ENCODE measurements at regions not wholly inside any gene's neighbourhood (a gene's known extent, or its start where the extent isn't known, plus 50 kb on each side); places are given as distances from the start of the nearest gene placed in this dataset.

DNA sequence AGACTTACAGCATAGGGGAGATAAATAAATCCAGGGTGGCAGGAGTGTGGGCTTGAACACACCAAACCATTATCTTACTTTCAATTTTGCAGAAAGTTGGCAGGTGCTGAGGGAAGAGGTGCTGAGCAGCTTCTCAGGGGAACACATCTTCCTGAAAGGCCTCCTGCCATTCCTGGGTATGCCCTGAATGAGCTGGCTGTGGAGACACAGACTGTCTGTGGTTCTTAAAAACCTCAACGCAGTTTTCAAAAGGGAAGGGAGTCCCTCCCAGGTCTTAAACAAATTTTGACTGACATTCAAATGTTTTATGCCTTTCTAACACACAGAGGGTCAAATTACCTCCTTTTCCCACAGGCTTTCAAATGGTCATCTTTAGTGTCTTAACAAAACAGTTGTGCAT lies 166.9 kb downstream of the TNFSF18 start:
- TF ChIP-seq, protein P1, sequence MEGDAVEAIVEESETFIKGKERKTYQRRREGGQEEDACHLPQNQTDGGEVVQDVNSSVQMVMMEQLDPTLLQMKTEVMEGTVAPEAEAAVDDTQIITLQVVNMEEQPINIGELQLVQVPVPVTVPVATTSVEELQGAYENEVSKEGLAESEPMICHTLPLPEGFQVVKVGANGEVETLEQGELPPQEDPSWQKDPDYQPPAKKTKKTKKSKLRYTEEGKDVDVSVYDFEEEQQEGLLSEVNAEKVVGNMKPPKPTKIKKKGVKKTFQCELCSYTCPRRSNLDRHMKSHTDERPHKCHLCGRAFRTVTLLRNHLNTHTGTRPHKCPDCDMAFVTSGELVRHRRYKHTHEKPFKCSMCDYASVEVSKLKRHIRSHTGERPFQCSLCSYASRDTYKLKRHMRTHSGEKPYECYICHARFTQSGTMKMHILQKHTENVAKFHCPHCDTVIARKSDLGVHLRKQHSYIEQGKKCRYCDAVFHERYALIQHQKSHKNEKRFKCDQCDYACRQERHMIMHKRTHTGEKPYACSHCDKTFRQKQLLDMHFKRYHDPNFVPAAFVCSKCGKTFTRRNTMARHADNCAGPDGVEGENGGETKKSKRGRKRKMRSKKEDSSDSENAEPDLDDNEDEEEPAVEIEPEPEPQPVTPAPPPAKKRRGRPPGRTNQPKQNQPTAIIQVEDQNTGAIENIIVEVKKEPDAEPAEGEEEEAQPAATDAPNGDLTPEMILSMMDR (IDR thresholded peaks at IDR 0.05; ENCODE audit: low read depth, low read length, missing control alignments), result no peak
- DNase-seq (ENCODE audit: low read depth), result no peak
- H3K4me3 ChIP-seq (ENCODE audit: low read depth, low read length), result no peak overlapping the region
- in situ Hi-C loops (cut with HindIII; ENCODE audit: low sequenced_read_pairs), result no loop called here

DNA sequence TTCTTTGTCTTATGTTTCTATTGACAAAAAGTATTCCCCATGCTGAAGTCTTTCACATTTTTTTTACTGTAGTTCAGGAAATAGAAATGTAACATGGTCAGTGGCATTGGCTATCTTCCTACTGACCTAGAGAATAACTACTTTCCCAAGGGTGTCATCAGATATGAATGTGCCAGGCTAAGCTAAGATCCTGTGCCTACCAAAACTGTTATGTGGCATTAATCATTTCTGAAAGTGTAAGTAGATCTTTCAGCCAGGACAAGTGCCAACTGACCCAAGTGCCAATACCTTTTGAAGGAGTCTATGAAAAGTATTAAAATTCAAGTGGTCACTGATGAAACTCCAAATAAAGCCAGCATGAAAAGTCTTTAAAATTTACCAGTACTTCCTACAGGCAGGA lies 165.3 kb downstream of the TNFSF18 start:
- TF ChIP-seq, protein P1 (IDR thresholded peaks at IDR 0.05; ENCODE audit: low read depth, low read length, missing control alignments), result no peak
- DNase-seq (ENCODE audit: low read depth), result no peak
- no peak overlapping the region for H3K4me3 ChIP-seq (ENCODE audit: low read depth, low read length)
- in situ Hi-C loops (cut with HindIII; ENCODE audit: low sequenced_read_pairs), result no loop called here

DNA sequence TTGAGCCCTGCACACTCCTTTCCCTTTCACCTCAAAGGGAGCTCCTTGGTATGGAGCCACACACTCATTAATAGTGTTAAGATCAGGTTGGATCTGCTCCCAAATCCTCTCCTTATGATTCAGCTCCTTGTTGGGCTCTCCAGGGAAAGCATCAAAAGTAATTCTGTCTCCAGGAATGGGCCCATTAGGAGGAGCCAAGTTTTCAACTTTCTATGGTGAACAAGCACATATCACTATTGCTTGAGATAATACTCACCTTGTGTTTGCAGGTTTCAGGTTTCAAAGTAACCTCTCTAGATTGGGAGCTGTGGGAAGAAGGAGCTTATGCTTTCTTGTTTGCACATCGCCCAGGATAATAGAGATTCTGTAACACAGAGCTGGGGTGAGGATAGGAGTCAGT lies 164.8 kb downstream of the TNFSF18 start:
- H3K4me3 ChIP-seq (ENCODE audit: low read depth, low read length), result no peak overlapping the region
- no peak for DNase-seq (ENCODE audit: low read depth)
- in situ Hi-C loops (cut with HindIII; ENCODE audit: low sequenced_read_pairs), result no loop called here
- TF ChIP-seq, protein P1 (IDR thresholded peaks at IDR 0.05; ENCODE audit: low read depth, low read length, missing control alignments), result no peak

DNA sequence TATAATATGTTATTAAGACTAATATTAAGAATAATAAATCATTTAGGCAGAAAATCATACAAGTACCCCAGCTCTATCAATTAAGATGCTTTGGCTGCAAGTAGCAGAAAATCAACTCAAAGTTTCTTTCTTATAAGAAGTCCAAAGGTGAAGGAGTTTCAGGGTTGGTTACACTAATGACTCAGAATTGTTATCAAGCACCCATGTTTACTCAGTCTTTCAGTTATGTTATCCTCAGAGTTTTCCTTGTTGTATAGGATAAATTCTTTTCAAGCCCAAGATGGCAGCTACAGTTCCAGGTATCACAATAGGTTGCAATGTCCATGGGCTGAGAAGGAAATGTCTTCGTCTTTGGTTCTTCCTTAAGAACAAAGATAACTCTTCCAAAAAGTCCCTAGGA lies 163.6 kb downstream of the TNFSF18 start:
- H3K4me3 ChIP-seq (ENCODE audit: low read depth, low read length), result no peak overlapping the region
- no peak for DNase-seq (ENCODE audit: low read depth)
- TF ChIP-seq, protein P1 (IDR thresholded peaks at IDR 0.05; ENCODE audit: low read depth, low read length, missing control alignments), result no peak
- in situ Hi-C loops (cut with HindIII; ENCODE audit: low sequenced_read_pairs), result no loop called here

DNA sequence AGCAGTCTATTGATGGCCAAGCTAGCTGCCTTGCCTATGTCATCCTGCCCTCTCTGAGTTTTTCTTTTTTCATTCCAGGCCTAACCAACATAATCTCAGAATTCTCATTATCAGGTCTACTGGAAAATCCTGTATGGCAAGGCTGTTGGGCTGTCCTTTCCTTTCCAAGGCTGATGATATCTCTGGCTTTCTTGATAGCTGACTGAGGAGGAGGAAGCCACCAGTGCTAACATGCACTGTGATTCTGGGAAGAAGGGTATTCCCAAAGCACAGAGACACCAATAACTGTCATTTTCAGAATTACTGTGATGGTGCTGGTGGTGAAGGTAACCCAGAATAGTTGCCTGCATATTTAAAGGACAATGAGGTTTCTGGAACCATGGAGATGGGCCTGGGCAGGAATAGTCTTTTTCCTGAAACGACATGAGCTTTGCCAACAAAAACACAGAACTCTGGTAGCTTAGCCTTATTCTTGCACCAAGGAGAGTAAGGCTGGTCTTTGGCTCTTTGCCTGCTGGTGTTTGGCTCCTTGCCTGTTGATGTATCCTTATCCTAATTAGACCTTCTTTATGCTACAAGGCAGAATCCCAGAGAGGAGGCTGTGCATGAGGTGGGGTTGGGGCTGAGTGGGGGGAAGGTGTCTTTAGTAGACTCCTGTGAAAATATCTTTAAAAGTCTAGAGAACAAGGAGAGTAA lies 157.4 kb downstream of the TNFSF18 start:
- DNase-seq (ENCODE audit: low read depth), result no peak
- TF ChIP-seq, protein P1 (IDR thresholded peaks at IDR 0.05; ENCODE audit: low read depth, low read length, missing control alignments), result no peak
- no peak overlapping the region for H3K4me3 ChIP-seq (ENCODE audit: low read depth, low read length)
- in situ Hi-C loops (cut with HindIII; ENCODE audit: low sequenced_read_pairs), result no loop called here

DNA sequence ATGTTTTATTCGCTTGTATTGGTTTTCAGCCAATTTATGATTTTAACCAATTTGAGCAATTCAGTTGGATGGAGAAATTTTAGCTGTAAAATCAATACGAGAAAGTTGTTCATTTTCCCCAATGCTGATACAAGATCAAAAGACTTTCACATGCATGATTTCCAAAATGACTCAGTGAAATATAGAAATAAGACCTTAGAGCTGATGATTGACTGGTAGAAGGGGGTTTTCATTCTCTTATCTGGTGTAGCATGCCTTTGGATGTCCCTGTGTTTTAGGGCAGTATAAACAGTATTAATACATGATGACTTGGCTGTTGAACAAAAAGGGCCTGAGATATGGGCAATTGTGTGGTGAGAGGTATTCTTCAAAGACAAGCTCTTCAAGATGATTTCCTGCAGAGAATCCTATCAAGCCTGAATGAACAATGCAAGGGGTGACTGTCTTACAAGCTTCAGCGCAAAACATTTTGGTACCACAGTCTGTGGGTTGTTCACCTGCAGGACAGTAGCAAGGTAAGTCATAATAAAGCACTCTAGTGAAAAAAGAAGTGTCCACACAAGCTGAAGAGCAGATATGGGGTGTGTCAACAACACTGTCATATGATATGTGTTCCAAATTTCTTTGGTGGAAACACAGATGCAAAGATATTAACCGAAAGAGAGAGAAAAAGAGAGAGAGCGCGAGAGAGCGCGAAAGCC lies 156.2 kb downstream of the TNFSF18 start:
- no peak for DNase-seq (ENCODE audit: low read depth)
- in situ Hi-C loops (cut with HindIII; ENCODE audit: low sequenced_read_pairs), result no loop called here
- TF ChIP-seq, protein P1 (IDR thresholded peaks at IDR 0.05; ENCODE audit: low read depth, low read length, missing control alignments), result no peak
- H3K4me3 ChIP-seq (ENCODE audit: low read depth, low read length), result no peak overlapping the region
